HG03135 (cell line): ENCODE measurements at regions not wholly inside any gene's neighbourhood (a gene's known extent, or its start where the extent isn't known, plus 50 kb on each side); places are given as distances from the start of the nearest gene placed in this dataset.

Source experiments
- ATAC-seq: cut with Tn5 transposase; IDR thresholded peaks from one replicate; pipeline ENCODE4 v1.9.1; 2021; ENCODE audit warnings: mild to moderate bottlenecking, moderate library complexity; ENCODE audit not compliant: unreplicated experiment

DNA sequence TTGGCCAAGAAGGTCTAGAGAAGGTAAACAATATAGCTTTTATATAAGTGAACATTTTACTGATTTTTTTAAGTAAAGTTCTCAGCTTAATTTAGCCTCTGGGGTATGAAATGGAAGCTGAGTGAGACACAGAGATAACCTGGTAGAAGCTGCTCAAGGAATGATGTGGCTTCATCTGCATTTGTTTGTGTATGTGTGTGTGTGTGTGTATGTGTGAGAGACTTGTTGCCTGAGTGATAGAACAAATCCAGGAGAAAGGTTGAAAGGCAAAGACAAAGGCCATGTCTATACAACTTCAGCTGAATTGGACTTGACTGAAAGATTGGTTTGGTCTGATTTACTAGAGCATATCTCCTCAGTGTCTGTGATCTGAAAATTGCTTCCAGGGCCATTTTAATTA, 63.6 kb downstream of the PCDH7 start:
- no peak for ATAC-seq

DNA sequence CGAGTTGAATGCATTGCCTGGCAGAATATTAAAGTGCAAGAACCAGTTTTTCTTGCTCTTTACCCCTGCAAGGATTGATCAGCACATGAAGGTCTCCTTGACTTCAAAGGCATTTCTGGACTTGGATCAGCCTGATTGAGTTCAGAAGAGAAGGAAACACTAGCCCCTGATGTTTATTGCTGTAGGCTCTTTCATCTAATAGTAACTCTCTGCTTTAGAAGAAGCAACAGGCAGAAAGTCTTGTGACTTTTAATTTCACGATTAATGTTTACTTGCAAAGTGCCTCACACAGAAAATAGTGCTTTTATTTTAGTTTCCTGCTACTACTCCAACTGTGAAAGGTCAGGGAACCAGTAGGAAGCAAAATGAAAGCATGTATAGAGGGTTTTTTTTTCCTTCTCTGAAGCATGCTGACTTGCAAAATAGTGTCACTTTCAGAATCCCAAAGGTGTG, 69.1 kb downstream of the PCDH7 start:
- no peak for ATAC-seq

DNA sequence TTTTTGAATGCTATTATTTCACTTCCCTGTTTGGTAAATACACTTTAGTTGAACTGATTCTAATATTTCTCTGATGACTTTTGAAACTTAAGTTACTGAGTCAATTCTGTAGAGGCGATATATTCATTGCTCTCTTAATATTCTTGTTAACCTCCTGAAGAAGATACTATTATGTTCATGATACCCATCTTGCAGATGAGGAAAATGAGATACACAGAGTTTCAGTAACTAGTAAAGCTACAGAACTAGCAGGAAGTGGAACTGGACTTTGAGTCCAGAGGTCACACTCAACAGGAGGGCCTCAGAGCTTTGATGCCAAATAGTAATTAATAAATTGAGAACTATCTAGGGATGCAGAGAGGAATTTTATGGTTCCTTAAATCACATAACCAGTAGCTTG, 70.0 kb downstream of the PCDH7 start:
- no peak for ATAC-seq

DNA sequence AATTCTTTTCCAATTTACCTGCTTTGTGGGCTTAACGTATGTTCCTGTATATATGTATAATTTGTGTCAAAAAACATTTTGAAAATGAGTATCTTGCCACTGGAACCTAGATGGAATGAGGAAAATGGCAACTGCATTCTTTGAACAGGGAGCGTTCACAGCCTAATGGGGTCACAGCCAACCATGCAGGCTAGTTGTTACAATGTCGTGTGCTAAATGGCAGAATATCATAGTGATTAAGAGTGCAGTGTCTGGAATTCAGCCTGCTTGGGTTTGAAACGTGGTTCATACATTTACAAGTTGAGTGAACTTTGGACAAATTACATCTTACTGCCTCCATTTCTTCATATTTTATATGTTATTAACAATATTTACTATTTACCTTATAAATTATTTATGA, 70.8 kb downstream of the PCDH7 start:
- ATAC-seq = no peak

DNA sequence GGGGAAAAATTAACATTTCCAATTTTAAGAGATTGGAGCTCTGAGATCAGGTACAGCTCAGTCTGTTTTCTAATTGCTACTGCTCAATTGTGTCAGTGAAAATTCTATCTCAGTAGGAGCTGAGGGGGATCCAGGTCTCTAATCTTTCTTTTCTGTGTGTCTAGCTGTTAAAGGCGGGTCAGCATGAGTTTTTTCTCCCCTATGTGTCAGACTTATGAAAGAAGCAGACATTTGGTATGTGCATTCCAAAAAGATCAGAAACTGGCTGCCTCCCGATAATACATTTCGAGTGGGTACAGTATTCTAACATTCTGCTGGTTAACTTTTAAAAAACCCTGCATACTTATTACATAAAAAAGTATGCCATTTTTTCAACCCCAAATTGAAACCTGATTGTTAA, 72.4 kb downstream of the PCDH7 start:
- ATAC-seq = no peak

DNA sequence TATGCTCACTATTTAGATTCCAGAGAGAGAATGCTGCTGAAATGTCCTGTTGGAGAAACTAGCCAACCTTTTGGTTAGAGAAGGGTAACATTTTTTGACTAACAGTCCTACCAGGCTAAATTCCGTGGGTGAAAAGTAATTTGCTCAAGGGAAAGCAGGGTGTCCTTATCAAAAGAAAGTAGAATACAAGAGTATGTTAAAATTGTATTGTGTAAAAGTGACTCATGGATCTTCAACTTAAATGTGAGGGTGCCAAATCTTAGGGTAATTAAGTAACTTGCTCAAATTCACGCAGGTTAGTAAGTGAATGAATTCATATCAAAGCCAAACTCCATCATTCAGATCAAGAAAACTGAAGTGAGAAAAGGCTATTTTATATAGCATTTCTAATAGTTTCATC, 81.7 kb downstream of the PCDH7 start:
- no peak for ATAC-seq

DNA sequence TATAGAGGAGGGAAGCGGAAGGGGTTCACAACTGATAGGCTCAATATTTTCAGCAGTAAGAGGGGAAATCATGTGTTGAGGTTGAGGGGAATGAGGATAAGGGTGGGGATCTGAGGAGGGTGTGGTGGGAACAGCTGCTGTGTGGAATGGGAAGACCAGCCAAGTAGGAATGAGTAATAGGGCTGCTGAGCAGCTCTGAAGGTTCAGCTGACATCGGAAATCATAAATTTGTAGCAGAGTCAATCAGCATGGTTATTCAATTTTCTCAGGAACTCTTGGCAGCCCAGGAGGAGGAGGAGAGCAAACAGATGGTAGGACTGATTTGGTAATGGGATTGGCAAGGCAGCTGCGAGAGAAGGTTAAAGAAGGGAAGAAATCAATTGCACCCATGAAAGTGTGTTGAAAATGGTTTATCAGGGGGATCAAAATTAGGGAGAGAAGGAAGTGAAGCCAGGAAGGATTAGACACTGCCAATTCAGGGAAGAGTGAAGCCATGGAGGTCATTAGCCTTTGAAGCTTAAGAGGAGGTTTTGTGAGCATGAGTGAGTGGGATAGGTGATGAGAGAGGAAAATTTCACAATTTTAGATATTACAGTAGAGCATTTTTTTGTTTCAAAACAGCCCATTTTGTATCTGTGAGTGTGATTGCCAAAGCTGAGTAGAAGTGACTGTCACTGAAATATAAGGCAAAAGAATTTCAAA, 82.6 kb downstream of the PCDH7 start:
- no peak for ATAC-seq

DNA sequence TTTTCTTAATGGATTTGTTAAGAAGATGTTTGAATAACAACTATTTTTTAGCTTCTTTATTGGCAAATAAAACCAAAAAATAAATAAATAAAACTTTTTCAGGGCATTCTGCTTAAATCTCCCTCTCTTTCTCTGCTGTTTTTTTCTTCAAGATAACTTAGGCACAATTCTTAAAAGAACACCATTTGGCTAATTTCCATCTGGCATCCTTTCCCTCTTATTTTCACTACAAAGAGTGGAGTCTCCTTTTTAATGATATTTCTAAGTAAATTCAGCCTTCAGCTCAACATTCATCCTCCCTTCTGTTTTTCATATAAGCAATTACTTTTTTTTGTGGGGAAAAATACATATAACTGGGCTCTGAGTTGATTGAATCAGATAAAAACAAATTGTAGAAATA, 88.1 kb downstream of the PCDH7 start:
- no peak for ATAC-seq

DNA sequence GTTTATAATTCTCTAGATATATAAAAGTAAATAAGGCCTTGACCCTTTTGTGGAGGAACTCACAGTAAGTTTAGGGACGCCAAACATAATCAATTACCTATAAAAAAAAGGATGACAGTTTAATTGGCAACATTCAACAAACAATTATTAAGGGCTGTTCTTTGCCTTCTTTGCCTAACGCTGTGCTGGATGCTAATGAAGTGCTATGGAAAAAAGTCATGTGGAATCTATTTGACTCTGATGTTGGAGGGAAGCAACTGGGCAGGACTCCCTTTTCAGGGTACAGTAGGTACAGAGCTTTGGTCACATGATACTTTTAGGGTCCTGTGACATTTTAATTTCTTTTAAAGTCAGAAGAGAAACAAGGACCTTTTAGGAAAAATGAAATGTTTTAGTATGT, 91.1 kb downstream of the PCDH7 start:
- no peak for ATAC-seq

DNA sequence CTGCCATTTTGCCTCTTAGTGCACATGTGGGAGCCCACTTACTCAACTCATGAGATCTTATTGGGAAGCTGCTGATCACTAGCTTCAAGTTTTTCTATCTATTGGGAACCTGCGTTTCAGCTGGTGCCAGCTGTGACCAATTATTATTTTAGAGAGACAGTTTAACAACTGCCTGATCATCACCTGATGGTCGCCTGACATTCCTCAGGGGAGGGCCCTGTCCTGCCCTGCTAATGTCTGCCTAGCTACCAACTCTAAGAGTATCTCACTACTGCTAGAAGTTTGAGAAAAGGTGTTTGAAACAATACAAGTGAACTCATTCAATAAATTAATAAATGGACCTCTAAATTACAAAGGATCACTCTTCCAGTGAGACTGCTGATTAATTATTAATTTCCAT, 95.5 kb downstream of the PCDH7 start:
- no peak for ATAC-seq

DNA sequence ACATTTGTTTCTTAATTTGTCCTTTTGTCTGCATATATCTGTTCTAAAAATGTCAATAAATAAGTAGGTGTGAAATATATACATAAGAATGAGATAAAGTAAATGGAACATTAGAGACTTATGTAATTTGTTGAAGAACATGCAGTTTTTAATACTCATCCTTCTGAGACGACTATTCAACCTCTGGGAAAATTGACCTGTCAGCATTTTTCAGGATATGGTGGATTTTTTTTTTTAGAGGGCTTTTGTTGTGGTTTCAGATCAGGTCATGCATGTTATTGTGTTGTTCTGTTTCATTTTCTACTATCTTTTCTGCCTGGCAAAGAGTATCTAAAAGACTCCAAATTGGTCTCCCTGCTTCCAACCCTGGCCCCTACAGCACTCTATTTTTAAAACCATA, 97.3 kb downstream of the PCDH7 start:
- no peak for ATAC-seq

DNA sequence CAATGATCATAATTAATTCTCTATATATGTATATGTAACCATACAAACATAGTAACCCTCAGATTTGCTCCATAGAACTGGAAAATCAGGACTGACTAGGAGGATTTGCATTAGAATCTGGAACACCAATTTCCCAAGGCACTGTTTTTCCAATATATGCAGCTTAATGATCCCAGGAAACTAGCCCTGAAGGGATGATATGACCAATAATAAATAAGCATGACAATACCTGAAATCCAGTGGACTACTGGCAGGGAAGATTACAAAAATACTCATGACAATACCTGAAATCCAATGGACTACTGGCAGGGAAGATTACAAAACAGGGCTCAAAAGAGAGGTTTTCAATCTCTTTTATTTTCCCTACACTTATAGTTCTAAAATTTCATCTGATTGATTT, 98.4 kb downstream of the PCDH7 start:
- no peak for ATAC-seq

DNA sequence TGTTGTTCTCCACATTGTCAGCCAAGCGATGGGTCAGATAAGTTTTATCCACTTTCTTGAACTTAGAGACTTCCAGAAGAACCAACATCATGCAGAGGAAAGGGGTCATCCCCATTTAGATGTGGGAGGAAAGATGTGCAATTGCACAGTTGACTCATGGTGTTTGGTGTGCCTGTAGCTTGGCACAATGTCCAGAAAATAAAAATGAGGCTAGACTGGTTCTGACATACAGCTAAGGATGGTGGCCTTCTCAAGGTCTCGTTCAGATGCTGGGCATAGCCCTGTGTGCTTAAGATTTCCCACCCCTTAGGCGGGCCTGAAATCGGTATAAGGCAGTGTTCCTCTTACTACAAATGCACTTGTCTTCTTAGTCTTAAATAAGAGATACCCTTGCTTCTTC, 101.1 kb downstream of the PCDH7 start:
- ATAC-seq = no peak

DNA sequence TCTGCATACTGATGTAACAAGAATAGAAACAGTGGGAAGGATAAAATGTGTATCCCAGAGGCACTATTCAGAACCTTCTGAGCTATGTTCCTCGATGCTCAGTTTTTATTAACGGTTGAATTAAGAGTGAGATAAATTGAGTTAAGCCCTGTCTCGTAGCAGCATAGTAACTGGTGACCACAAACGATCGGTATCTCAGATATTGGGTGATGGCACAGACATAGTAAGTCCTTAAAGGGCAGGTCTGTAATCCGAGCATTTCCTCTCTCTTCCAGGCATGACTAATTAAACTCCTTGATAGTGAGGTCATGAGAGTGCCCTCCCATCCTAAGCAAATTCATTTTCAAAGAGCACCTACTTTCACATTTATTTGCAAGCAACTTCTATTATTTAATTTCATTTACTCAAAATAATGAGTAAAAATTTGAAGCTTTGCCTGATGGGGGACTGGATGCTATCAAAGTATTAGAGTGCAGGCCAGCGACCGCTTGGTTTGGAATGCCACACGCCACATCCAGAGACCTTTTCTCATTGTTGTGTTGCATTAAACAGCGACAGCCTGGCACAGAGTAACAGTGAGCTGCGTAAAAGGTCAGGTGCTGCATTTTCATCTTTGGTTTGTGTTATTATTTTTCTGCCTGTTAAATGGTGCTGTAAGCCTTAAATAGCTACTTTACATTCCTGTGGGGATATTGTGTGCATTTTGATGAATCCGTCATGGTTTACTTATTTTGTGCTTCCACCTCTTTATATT, 101.9 kb downstream of the PCDH7 start:
- ATAC-seq = no peak

DNA sequence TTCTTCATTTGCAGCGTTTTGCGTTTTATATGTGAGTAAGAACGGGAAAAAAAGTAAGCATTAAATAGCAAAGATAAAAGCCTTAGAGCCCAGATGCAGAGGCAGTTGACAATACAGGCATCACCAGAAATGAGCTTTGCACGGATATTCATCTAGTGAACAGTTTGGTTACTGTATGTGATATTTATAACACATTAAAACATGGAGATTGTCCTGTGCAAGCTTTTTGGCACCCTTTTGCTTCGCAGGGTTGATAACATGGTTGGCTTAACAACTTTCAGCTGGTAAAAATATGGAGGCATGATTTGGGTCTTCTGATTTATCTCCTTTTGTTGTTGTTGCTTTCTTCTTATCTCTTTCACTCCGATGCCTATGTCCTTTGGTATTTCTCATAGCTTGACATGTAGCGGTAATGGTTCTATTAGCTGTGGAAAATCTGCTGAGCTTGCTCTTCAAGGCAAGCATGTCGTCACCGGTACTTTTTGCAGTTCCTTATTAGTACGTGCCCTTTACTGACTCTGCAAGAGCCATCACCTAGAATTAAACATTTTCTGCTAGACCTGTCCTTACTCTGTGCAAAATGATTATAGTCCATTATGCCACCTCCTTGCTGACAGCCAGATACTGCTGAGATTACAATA, 102.9 kb downstream of the PCDH7 start:
- no peak for ATAC-seq

DNA sequence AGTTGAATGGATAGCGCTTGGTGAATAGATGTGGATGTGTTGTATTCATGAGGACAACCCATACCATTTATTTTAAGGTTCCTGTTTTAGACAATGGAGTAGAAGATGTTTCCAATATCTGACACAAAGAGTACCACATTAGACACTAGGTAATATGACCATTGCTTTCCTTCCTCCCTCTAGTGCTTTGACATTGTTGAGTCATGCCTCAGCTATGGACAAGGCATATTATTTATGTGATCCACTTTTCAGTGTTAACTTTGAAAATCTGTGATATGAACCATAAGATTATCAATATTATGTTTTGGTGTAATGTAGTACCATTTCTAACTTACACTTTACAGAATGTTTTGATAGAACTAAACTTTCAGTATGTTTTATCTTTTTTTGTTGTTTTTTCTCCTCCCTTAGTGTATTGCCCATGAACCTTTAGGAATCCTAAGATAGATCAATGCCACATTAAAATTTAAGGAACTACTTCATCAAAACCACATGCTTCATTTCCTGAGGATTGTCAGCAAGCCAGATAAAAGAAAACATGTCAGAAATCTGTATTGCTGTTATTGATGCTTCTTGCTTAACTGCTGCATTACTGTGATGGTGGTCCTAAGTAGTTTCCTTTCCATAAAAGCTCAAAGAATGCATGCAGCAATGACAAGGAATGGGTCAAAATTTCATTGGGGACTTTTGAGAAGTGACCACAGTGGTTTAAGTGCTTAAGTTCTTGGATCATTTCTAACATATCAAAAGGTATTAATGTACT, 105.0 kb downstream of the PCDH7 start:
- no peak for ATAC-seq

DNA sequence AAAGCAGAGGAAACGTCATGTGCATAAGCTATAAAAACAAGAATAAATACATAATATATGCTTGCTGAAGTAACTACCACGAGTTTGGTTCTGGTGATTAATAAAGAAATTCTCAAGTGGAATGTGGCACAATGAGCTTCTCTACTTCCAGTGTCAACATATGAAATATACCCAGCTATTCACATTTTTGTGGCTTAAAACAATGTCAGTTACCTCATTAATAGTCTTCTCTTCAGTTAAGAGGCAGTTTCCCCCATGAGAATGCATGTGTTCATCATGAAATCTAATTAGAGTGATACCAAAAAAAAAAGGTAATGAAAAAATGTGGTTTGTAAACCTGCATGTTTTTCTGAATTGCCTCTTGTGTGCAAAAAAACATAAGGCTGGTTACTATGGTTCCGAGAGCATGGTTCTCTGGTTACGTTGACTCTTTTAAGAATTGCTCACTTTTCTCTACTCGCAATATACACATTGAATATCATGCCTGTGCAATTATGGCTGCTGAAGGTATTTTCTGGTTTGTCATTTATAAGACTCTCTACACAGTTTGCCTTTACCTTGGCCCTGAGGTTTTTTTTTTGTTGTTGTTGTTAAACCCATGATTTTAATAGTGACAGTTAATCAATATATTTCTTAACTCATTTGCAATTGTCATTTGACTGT, 108.2 kb downstream of the PCDH7 start:
- no peak for ATAC-seq

DNA sequence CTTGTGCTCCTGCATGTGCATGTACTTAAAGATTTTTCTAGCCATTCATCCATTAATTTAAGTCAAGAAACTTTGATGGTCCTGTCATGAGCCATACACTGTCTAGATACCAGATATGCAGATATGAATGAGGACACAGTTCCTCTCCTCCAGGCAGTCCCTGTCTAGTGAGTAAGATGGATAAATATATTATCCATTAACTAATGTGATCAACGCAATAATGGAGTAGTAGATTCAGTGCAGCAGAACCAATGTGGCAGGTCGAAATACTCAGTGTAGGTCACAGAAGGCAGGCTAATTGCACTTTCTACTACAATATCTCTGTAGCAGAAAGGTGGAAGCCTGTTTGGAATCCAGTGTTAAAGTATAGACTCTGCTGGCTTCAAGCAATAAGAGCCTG, 112.5 kb downstream of the PCDH7 start:
- no peak for ATAC-seq

DNA sequence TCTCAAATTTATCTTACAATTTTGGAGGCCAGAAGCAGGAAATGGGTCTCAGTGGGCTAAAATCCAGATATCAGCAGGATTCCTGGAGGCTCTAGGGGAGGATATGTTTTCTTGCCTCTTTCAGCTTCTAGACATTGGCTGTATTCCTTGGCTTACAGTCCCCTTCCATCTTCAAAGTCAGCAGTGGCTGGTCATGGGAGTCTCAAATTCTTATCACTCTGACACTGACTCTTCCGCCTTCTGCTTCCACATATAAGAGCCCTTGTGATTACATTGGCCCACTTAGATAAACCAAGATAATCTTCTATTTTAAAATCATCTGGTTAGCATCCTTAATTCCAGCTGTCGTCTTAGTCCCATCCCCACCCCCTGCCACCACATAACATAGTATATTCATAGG, 113.0 kb downstream of the PCDH7 start:
- no peak for ATAC-seq

DNA sequence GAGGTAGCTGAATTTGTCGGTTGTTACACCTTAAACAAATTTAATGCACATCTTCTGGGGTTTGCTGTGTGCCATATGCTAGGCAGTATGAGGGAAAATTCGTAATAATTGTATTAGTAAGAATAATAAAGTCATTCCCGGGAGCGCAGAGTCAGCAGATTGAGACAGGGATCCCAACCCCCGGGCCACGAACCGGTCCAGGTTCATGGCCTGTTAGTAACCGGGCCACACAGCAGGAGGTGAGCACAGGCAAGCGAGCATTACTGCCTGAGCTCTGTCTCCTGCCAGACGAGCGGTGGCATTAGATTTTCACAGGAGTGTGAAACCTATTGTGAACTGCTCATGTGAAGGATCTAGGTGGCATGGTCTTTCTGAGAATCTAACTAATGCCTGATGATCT, 114.9 kb downstream of the PCDH7 start:
- ATAC-seq = no peak

DNA sequence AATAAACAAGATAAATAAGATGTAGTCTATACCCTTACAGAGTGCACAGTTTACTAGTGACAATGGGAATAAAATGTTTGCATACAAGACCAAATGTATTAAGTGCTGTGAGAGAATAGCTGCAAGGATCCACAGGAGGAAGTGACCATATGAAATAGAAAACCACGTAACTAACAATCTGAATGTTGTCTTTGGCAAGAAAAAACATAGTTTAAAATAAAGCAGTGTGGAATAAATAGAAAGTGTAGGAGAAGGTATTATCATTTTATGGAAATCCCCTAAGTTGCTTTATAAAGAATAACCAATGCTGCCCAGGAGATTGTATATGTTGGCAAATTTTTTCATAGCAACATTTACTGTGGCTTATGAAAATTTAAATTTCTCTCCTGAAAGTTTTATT, 116.1 kb downstream of the PCDH7 start:
- no peak for ATAC-seq
